ENCODE measurements at regions not wholly inside any gene's neighbourhood (a gene's known extent, or its start where the extent isn't known, plus 50 kb on each side); places are given as distances from the start of the nearest gene placed in this dataset.

GRCh38 chr4:60611762-60612496, 588.2 kb upstream of the ADGRL3 start:
- Histone ChIP-seq H3K4ac (ENCODE audit: low read depth, low read length) (no peak overlapping the region), H2BK15ac (replicated peaks; ENCODE audit: low read depth) (no peak overlapping the region), H3K56ac (ENCODE audit: low read length) (no peak overlapping the region), H3K23ac (ENCODE audit: low read length) (no peak overlapping the region), H2BK120ac (ENCODE audit: low read depth, low read length) (no peak overlapping the region), H3K36me3 (ENCODE audit: control insufficient read depth, insufficient read depth, low read length) (no peaks in the 10 kb centered on the region), H3K4me2 (ENCODE audit: low read length) (no peak overlapping the region), H3K79me1 (ENCODE audit: low read length) (no peaks in the 10 kb centered on the region), H3K27me3 (ENCODE audit: insufficient read depth, low read length, poor library complexity) (no peaks in the 10 kb centered on the region), H3K9ac (ENCODE audit: low read length) (no peak overlapping the region), H3K4me1 (ENCODE audit: control insufficient read depth, low read depth, low read length) (no peaks in the 10 kb centered on the region), H3K4me3 (ENCODE audit: low read length) (no peak overlapping the region), H3K18ac (ENCODE audit: low read length) (no peak overlapping the region), H4K8ac (ENCODE audit: low read depth, low read length) (no peak overlapping the region), H3K27ac (ENCODE audit: low read depth, low read length) (no peak overlapping the region), H2BK5ac (ENCODE audit: low read length) (no peak overlapping the region), H2AK5ac (ENCODE audit: low read length) (no peak overlapping the region), H3K79me2 (ENCODE audit: control insufficient read depth, insufficient read depth, low read length) (no peaks in the 10 kb centered on the region), H4K5ac (ENCODE audit: low read length) (no peak overlapping the region)
- DNase-seq: peak; percentile 68
- WGBS (ENCODE audit: extremely low coverage, insufficient coverage, low lambda C conversion rate): no CpG with 5 or more reads among the region's 9 CpGs

GRCh38 chr4:60617731-60618130, 582.4 kb upstream of the ADGRL3 start:
- no CpG with 5 or more reads among the region's 4 CpGs for WGBS (ENCODE audit: extremely low coverage, insufficient coverage, low lambda C conversion rate)
- H2AK5ac ChIP-seq (ENCODE audit: low read length): no peak overlapping the region

GRCh38 chr4:60619531-60620305, 580.4 kb upstream of the ADGRL3 start:
- H2AK5ac ChIP-seq (ENCODE audit: low read length): no peak overlapping the region
- no peak overlapping the region for H4K5ac ChIP-seq (ENCODE audit: low read length)
- no peak overlapping the region for H3K23ac ChIP-seq (ENCODE audit: low read length)
- no peaks in the 10 kb centered on the region for H3K79me2 ChIP-seq (ENCODE audit: control insufficient read depth, insufficient read depth, low read length)
- no peak overlapping the region for H3K4ac ChIP-seq (ENCODE audit: low read depth, low read length)
- H2BK15ac ChIP-seq (replicated peaks; ENCODE audit: low read depth): no peak overlapping the region
- no peak overlapping the region for H4K8ac ChIP-seq (ENCODE audit: low read depth, low read length)
- H3K27ac ChIP-seq (ENCODE audit: low read depth, low read length): no peak overlapping the region
- H3K4me3 ChIP-seq (ENCODE audit: low read length): no peak overlapping the region
- no peaks in the 10 kb centered on the region for H3K79me1 ChIP-seq (ENCODE audit: low read length)
- DNase-seq: no peak
- no peak overlapping the region for H3K9ac ChIP-seq (ENCODE audit: low read length)
- H2BK5ac ChIP-seq (ENCODE audit: low read length): no peak overlapping the region
- no peak overlapping the region for H2BK120ac ChIP-seq (ENCODE audit: low read depth, low read length)
- H3K27me3 ChIP-seq (ENCODE audit: insufficient read depth, low read length, poor library complexity): no peaks in the 10 kb centered on the region
- no peak overlapping the region for H3K18ac ChIP-seq (ENCODE audit: low read length)
- H3K36me3 ChIP-seq (ENCODE audit: control insufficient read depth, insufficient read depth, low read length): no peaks in the 10 kb centered on the region
- H3K4me2 ChIP-seq (ENCODE audit: low read length): no peak overlapping the region
- no CpG with 5 or more reads among the region's 2 CpGs for WGBS (ENCODE audit: extremely low coverage, insufficient coverage, low lambda C conversion rate)
- H3K4me1 ChIP-seq (ENCODE audit: control insufficient read depth, low read depth, low read length): no peaks in the 10 kb centered on the region
- no peak overlapping the region for H3K56ac ChIP-seq (ENCODE audit: low read length)

More at GRCh38 chr4:60617731-60618130, 582.4 kb upstream of the ADGRL3 start:
- Histone ChIP-seq H3K9ac (ENCODE audit: low read length) (no peak overlapping the region), H2BK5ac (ENCODE audit: low read length) (no peak overlapping the region), H3K36me3 (ENCODE audit: control insufficient read depth, insufficient read depth, low read length) (no peaks in the 10 kb centered on the region), H2BK15ac (replicated peaks; ENCODE audit: low read depth) (no peak overlapping the region), H2BK120ac (ENCODE audit: low read depth, low read length) (no peak overlapping the region), H4K8ac (ENCODE audit: low read depth, low read length) (no peak overlapping the region), H3K27ac (ENCODE audit: low read depth, low read length) (no peak overlapping the region), H3K4me1 (ENCODE audit: control insufficient read depth, low read depth, low read length) (no peaks in the 10 kb centered on the region), H3K4me2 (ENCODE audit: low read length) (no peak overlapping the region), H3K79me1 (ENCODE audit: low read length) (no peaks in the 10 kb centered on the region), H4K5ac (ENCODE audit: low read length) (no peak overlapping the region), H3K23ac (ENCODE audit: low read length) (no peak overlapping the region), H3K27me3 (ENCODE audit: insufficient read depth, low read length, poor library complexity) (no peaks in the 10 kb centered on the region), H3K4ac (ENCODE audit: low read depth, low read length) (no peak overlapping the region), H3K18ac (ENCODE audit: low read length) (no peak overlapping the region), H3K79me2 (ENCODE audit: control insufficient read depth, insufficient read depth, low read length) (no peaks in the 10 kb centered on the region), H3K4me3 (ENCODE audit: low read length) (no peak overlapping the region), H3K56ac (ENCODE audit: low read length) (no peak overlapping the region)
- no peak for DNase-seq

GRCh38 chr4:60637976-60638375, 562.1 kb upstream of the ADGRL3 start:
- no CpG with 5 or more reads among the region's 2 CpGs for WGBS (ENCODE audit: extremely low coverage, insufficient coverage, low lambda C conversion rate)
- Histone ChIP-seq H2BK15ac (replicated peaks; ENCODE audit: low read depth) (no peak overlapping the region), H3K27me3 (ENCODE audit: insufficient read depth, low read length, poor library complexity) (no peaks in the 10 kb centered on the region), H2BK120ac (ENCODE audit: low read depth, low read length) (no peak overlapping the region), H3K79me2 (ENCODE audit: control insufficient read depth, insufficient read depth, low read length) (no peaks in the 10 kb centered on the region), H3K4me2 (ENCODE audit: low read length) (no peak overlapping the region), H2AK5ac (ENCODE audit: low read length) (no peak overlapping the region), H3K36me3 (ENCODE audit: control insufficient read depth, insufficient read depth, low read length) (no peaks in the 10 kb centered on the region), H4K8ac (ENCODE audit: low read depth, low read length) (no peak overlapping the region), H4K5ac (ENCODE audit: low read length) (no peak overlapping the region), H3K27ac (ENCODE audit: low read depth, low read length) (no peak overlapping the region), H3K4ac (ENCODE audit: low read depth, low read length) (no peak overlapping the region), H3K23ac (ENCODE audit: low read length) (no peak overlapping the region), H3K79me1 (ENCODE audit: low read length) (no peaks in the 10 kb centered on the region), H3K56ac (ENCODE audit: low read length) (no peak overlapping the region), H3K18ac (ENCODE audit: low read length) (no peak overlapping the region), H3K9ac (ENCODE audit: low read length) (no peak overlapping the region), H2BK5ac (ENCODE audit: low read length) (no peak overlapping the region), H3K4me3 (ENCODE audit: low read length) (no peak overlapping the region), H3K4me1 (ENCODE audit: control insufficient read depth, low read depth, low read length) (no peaks in the 10 kb centered on the region)
- no peak for DNase-seq

- Histone ChIP-seq H2BK15ac (replicated peaks; ENCODE audit: low read depth) (no peak overlapping the region), H3K27me3 (ENCODE audit: insufficient read depth, low read length, poor library complexity) (no peaks in the 10 kb centered on the region)
Measured at GRCh38 chr4:60648774-60649173, 551.4 kb upstream of the ADGRL3 start.

More at GRCh38 chr4:60648774-60649173, 551.4 kb upstream of the ADGRL3 start:
- no peak overlapping the region for H3K27ac ChIP-seq (ENCODE audit: low read depth, low read length)
- H3K4me2 ChIP-seq (ENCODE audit: low read length): no peak overlapping the region
- no peak overlapping the region for H2BK120ac ChIP-seq (ENCODE audit: low read depth, low read length)
- no CpG with 5 or more reads among the region's 2 CpGs for WGBS (ENCODE audit: extremely low coverage, insufficient coverage, low lambda C conversion rate)
- H3K56ac ChIP-seq (ENCODE audit: low read length): no peak overlapping the region
- no peak overlapping the region for H4K5ac ChIP-seq (ENCODE audit: low read length)
- H3K9ac ChIP-seq (ENCODE audit: low read length): no peak overlapping the region
- no peak for DNase-seq
- no peaks in the 10 kb centered on the region for H3K79me1 ChIP-seq (ENCODE audit: low read length)
- no peak overlapping the region for H2BK5ac ChIP-seq (ENCODE audit: low read length)
- no peaks in the 10 kb centered on the region for H3K4me1 ChIP-seq (ENCODE audit: control insufficient read depth, low read depth, low read length)
- H3K4me3 ChIP-seq (ENCODE audit: low read length): no peak overlapping the region
- H3K4ac ChIP-seq (ENCODE audit: low read depth, low read length): no peak overlapping the region
- no peak overlapping the region for H3K23ac ChIP-seq (ENCODE audit: low read length)
- no peak overlapping the region for H3K18ac ChIP-seq (ENCODE audit: low read length)
- H3K36me3 ChIP-seq (ENCODE audit: control insufficient read depth, insufficient read depth, low read length): no peaks in the 10 kb centered on the region
- no peak overlapping the region for H2AK5ac ChIP-seq (ENCODE audit: low read length)
- H4K8ac ChIP-seq (ENCODE audit: low read depth, low read length): no peak overlapping the region
- H3K79me2 ChIP-seq (ENCODE audit: control insufficient read depth, insufficient read depth, low read length): no peaks in the 10 kb centered on the region

Data from mesendoderm (in vitro differentiated cells).